Ureter (tissue), 1 donor: ENCODE measurements at regions not wholly inside any gene's neighbourhood (a gene's known extent, or its start where the extent isn't known, plus 50 kb on each side); places are given as distances from the start of the nearest gene placed in this dataset.
"Not testable (repeated sequence)": the region's sequence is repeated elsewhere in the genome, so short reads cannot be mapped to it uniquely, and the experiment has no call there.

Source experiments
- DNase-seq: peaks from one replicate; pipeline ENCODE4 v3.0.0-alpha.2; 2020; ENCODE audit warnings: low spot score
- donor health status: DM: yes; HTN: yes; CAD: no.

GRCh38 chr3:194879991-194880939 lies 194.6 kb downstream of the FAM43A start:
- DNase-seq = peak; percentile 57

GRCh38 chr3:194880940-194881925 lies 195.6 kb downstream of the FAM43A start:
- no peak for DNase-seq

- no peak for DNase-seq
Observed at GRCh38 chr3:194884649-194885315, 199.1 kb downstream of the FAM43A start.

- DNase-seq = no peak
Observed at GRCh38 chr3:194885766-194886165, 200.1 kb downstream of the FAM43A start.

- no peak for DNase-seq
Observed at GRCh38 chr3:194886836-194887235, 201.2 kb downstream of the FAM43A start.

- not testable (repeated sequence) for DNase-seq
Observed at GRCh38 chr3:194888062-194888461, 202.4 kb downstream of the FAM43A start.

GRCh38 chr3:194888916-194889315 lies 203.2 kb downstream of the FAM43A start:
- DNase-seq = no peak

- DNase-seq = no peak
Observed at GRCh38 chr3:194890091-194890490, 204.4 kb downstream of the FAM43A start.

GRCh38 chr3:194893121-194893987 lies 207.7 kb downstream of the FAM43A start:
- DNase-seq = no peak

GRCh38 chr3:194894538-194894937 lies 208.9 kb downstream of the FAM43A start:
- DNase-seq = no peak

GRCh38 chr3:194900854-194901522 lies 215.3 kb downstream of the FAM43A start:
- no peak for DNase-seq

GRCh38 chr3:194903447-194903846 lies 217.8 kb downstream of the FAM43A start:
- DNase-seq = not testable (repeated sequence)

- not testable (repeated sequence) for DNase-seq
Observed at GRCh38 chr3:194904999-194905398, 219.3 kb downstream of the FAM43A start.

GRCh38 chr3:194905696-194906095 lies 220.0 kb downstream of the FAM43A start:
- DNase-seq = no peak

- DNase-seq = no peak
Observed at GRCh38 chr3:194906229-194906629, 220.5 kb downstream of the FAM43A start.

- no peak for DNase-seq
Observed at GRCh38 chr3:194906970-194907629, 221.4 kb downstream of the FAM43A start.

- no peak for DNase-seq
Observed at GRCh38 chr3:194907811-194908210, 222.1 kb downstream of the FAM43A start.

GRCh38 chr3:194908496-194908895 lies 222.8 kb downstream of the FAM43A start:
- DNase-seq = no peak

GRCh38 chr3:194908972-194909371 lies 223.3 kb downstream of the FAM43A start:
- DNase-seq = no peak
